Memory B cell (primary cell): ENCODE measurements at regions not wholly inside any gene's neighbourhood (a gene's known extent, or its start where the extent isn't known, plus 50 kb on each side); places are given as distances from the start of the nearest gene placed in this dataset.

Experiments used
- ATAC-seq: fragments of 150-1000 bp; cut with Tn5 transposase; 2 replicates; pipeline ENCODE4 v1.10.0; 2021; ENCODE audit warnings: low read depth, mild to moderate bottlenecking, moderate library complexity
- DNase-seq, 2 donors: peaks; one replicate each; pipeline ENCODE4 v3.0.0; 2022; ENCODE audit warnings: low spot score in 2 of 2
- H3K27ac Mint-ChIP-seq: one replicate; pipeline ENCODE4 v1.8.0; 2022; ENCODE audit warnings: mild to moderate bottlenecking, moderate library complexity, mixed read lengths
- H3K27me3 Mint-ChIP-seq: one replicate; pipeline ENCODE4 v1.8.0; 2022; ENCODE audit warnings: mixed read lengths
- H3K36me3 Mint-ChIP-seq: one replicate; pipeline ENCODE4 v1.8.0; 2022; ENCODE audit warnings: mild to moderate bottlenecking, mixed read lengths
- H3K4me1 Mint-ChIP-seq: one replicate; pipeline ENCODE4 v1.8.0; 2022; ENCODE audit warnings: mixed read lengths
- H3K4me3 Mint-ChIP-seq: one replicate; pipeline ENCODE4 v1.8.0; 2022; ENCODE audit warnings: mild to moderate bottlenecking, moderate library complexity, mixed read lengths
- H3K9me3 Mint-ChIP-seq: one replicate; pipeline ENCODE4 v1.8.0; 2022; ENCODE audit warnings: mixed read lengths

- no peaks in the 10 kb centered on the region for H3K9me3 Mint-ChIP-seq
- no peak overlapping the region for H3K4me3 Mint-ChIP-seq
- ATAC-seq = no peak
- no peaks in the 10 kb centered on the region for H3K36me3 Mint-ChIP-seq
- H3K27me3 Mint-ChIP-seq = peaks cover 7% of the 10 kb centered on the region
- peaks cover 5% of the 10 kb centered on the region for H3K4me1 Mint-ChIP-seq
- no peak overlapping the region for H3K27ac Mint-ChIP-seq
- DNase-seq = no peak
Observed at GRCh38 chr17:27404676-27405075, 51.6 kb upstream of the KSR1 start.
